Stomach (tissue), 4 donors: ENCODE measurements at regions not wholly inside any gene's neighbourhood (a gene's known extent, or its start where the extent isn't known, plus 50 kb on each side); places are given as distances from the start of the nearest gene placed in this dataset.

ENCODE experiments used
- EP300 ChIP-seq: sonication (generic); formaldehyde crosslinking; IDR thresholded peaks from one replicate; pipeline ENCODE4 v1.6.1; 2017; ENCODE audit warnings: antibody characterized with exemption
- POLR2A ChIP-seq, 4 donors: fragments of 450-650 bp; IDR thresholded peaks; one replicate each; pipeline ENCODE4 v1.6.1; 2016; ENCODE audit warnings: antibody characterized with exemption in 4 of 4, control low read depth in 2 of 4, mild to moderate bottlenecking in 1 of 4, moderate library complexity in 1 of 4
- TF ChIP-seq, protein P1 (sequence below), 7 experiments: fragments of 450-650 bp in 4 of 7; fragments of 200-600 bp in 3 of 7; sonication (generic) in 3 of 7; IDR thresholded peaks; one replicate each; pipeline ENCODE4 v1.5.1; 2016 to 2019; ENCODE audit warnings: antibody characterized with exemption in 7 of 7, control low read depth in 2 of 7, mild to moderate bottlenecking in 1 of 7

DNA sequence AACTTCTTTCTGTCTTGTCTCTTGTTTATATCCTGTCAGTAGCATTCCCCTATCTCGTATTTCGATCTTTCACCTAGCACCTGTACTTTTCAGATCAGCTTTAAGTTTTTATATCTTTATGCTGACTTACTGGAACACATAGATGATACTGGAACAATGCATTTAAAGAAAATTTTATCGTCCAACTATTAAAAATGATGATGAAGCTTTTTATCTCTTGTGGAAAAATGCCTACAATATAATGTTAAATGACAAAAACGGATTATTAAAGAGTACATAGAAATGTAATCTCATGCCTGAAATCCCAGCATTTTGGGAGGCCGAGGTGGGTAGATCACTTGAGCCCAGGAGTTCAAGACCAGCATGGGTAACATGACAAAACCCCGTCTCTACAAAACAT is 139.5 kb downstream of the ZPLD1 start:
- TF ChIP-seq, protein P1, sequence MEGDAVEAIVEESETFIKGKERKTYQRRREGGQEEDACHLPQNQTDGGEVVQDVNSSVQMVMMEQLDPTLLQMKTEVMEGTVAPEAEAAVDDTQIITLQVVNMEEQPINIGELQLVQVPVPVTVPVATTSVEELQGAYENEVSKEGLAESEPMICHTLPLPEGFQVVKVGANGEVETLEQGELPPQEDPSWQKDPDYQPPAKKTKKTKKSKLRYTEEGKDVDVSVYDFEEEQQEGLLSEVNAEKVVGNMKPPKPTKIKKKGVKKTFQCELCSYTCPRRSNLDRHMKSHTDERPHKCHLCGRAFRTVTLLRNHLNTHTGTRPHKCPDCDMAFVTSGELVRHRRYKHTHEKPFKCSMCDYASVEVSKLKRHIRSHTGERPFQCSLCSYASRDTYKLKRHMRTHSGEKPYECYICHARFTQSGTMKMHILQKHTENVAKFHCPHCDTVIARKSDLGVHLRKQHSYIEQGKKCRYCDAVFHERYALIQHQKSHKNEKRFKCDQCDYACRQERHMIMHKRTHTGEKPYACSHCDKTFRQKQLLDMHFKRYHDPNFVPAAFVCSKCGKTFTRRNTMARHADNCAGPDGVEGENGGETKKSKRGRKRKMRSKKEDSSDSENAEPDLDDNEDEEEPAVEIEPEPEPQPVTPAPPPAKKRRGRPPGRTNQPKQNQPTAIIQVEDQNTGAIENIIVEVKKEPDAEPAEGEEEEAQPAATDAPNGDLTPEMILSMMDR (IDR thresholded peaks at IDR 0.05) = no peak
- TF ChIP-seq POLR2A (IDR thresholded peaks at IDR 0.05) (no peak), EP300 (no peak)
